ENCODE measurements at regions not wholly inside any gene's neighbourhood (a gene's known extent, or its start where the extent isn't known, plus 50 kb on each side); places are given as distances from the start of the nearest gene placed in this dataset.
A peak's percentile ranks its signal among the peaks of the same experiment; 100 is the strongest.

GRCh38 chr2:240206630-240207029 is 66.2 kb upstream of the OTOS start:
- H3K36me3 ChIP-seq: no peaks in the 10 kb centered on the region
- intact Hi-C loops (cut with DNase I): no loop called here
- no peak for DNase-seq
- H3K4me1 ChIP-seq: peaks cover 0 to 2% (median 0%) of the 10 kb centered on the region in 12 donors
- no peak overlapping the region for H3K4me3 ChIP-seq
- H3K9me3 ChIP-seq: peaks cover 0 to 5% (median 0%) of the 10 kb centered on the region in 12 donors
- WGBS, 4 donors: 90 to 97% (median 95%) methylated on average over 4 of the region's 4 CpGs
- TF ChIP-seq POLR2A (IDR thresholded peaks at IDR 0.05) (no peak), CTCF (IDR thresholded peaks at IDR 0.05) (no peak)
- no peak for ATAC-seq
- peaks cover 0 to 16% (median 0%) of the 10 kb centered on the region in 9 donors for H3K27me3 ChIP-seq
- no peak overlapping the region for H3K27ac ChIP-seq

GRCh38 chr2:240207661-240208060 is 67.2 kb upstream of the OTOS start:
- DNase-seq (peak in 1 of 5 donors; percentile 37), ATAC-seq (no peak)
- Histone ChIP-seq H3K27ac (no peak overlapping the region), H3K4me1 (peaks cover 0 to 2% (median 0%) of the 10 kb centered on the region in 12 donors), H3K36me3 (no peaks in the 10 kb centered on the region), H3K4me3 (no peak overlapping the region), H3K9me3 (peaks cover 0 to 5% (median 0%) of the 10 kb centered on the region in 12 donors), H3K27me3 (peaks cover 0 to 10% (median 0%) of the 10 kb centered on the region in 9 donors)
- intact Hi-C loops (cut with DNase I): no loop called here
- WGBS, 4 donors: 78 to 94% (median 86%) methylated on average over 2 to 4 of the region's 4 CpGs
- TF ChIP-seq POLR2A (IDR thresholded peaks at IDR 0.05) (no peak), CTCF (IDR thresholded peaks at IDR 0.05) (no peak)

DNA sequence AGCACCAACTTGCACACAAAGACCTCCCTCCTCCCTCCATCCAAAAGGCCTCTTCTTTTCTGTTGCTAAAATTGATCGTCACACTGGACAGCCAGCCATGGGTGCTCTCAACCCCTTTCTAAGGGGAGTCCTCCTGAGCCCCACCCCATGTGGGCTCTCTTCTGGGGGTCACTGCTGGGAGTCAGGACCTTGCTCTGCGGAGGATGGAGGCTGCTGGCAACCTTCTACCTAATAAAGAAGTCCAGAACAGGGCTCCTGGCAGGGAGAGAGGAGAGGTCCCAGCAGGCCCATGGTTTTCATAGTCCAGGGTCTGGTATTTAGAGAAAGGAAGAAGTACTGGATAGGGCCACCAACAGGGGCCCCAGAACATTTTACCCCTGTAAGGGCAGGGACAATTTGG is 67.6 kb upstream of the OTOS start:
- Histone ChIP-seq H3K4me1 (peaks cover 0 to 2% (median 0%) of the 10 kb centered on the region in 12 donors), H3K9me3 (peaks cover 0 to 5% (median 0%) of the 10 kb centered on the region in 12 donors), H3K27me3 (peaks cover 0 to 5% (median 0%) of the 10 kb centered on the region in 9 donors), H3K27ac (no peak overlapping the region), H3K4me3 (no peak overlapping the region), H3K36me3 (no peaks in the 10 kb centered on the region)
- DNase-seq (peak in 1 of 5 donors; percentile 8), ATAC-seq (no peak)
- TF ChIP-seq CTCF (IDR thresholded peaks at IDR 0.05) (no peak), POLR2A (IDR thresholded peaks at IDR 0.05) (no peak)
- intact Hi-C loops (cut with DNase I): no loop called here
- WGBS, 4 donors: 86 to 95% (median 93%) methylated on average over 2 of the region's 2 CpGs

DNA sequence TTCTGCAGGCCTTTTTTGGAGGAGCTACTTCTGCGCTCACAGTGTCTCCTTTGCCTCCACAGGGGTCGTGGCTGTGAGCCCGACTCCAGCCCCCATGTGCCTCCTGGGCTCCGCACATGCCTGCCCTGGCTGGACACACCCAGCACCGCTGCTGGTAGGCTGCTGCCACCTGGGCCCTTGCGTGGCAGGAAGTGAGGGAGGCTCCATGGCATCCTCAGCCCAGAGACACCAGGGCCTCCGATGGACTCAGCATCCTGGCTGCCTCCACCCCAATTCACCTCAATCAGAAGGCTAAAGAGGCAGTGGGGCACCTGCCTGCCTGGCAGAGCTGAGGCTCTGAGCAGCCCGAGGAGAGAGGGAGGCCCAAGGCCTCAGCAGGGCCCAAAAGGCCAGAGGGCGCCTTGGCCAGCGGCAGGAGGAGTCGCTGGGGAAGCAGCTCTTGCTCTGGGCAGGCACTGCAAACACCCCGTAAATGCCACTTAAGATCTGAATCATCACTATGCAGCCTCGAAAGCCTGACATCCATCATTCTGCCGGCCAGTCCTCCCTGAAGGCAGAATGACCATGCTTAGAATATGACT is 68.3 kb upstream of the OTOS start:
- Histone ChIP-seq H3K4me1 (peaks cover 0 to 2% (median 0%) of the 10 kb centered on the region in 12 donors), H3K36me3 (no peaks in the 10 kb centered on the region), H3K27ac (no peak overlapping the region), H3K4me3 (no peak overlapping the region), H3K27me3 (peaks cover 0 to 2% (median 0%) of the 10 kb centered on the region in 9 donors), H3K9me3 (peaks cover 0 to 5% (median 0%) of the 10 kb centered on the region in 12 donors)
- no peak for TF ChIP-seq CTCF (IDR thresholded peaks at IDR 0.05)
- no peak for TF ChIP-seq POLR2A (IDR thresholded peaks at IDR 0.05)
- DNase-seq (peak in 1 of 5 donors; percentile 46), ATAC-seq (no peak)
- intact Hi-C loops (cut with DNase I): no loop called here
- WGBS, 4 donors: 78 to 87% (median 84%) methylated on average over 13 to 14 of the region's 14 CpGs

All from heart left ventricle (tissue), 16 donors.